Hepatocyte (in vitro differentiated cells): ENCODE measurements at regions not wholly inside any gene's neighbourhood (a gene's known extent, or its start where the extent isn't known, plus 50 kb on each side); places are given as distances from the start of the nearest gene placed in this dataset.

Source experiments
- EZH2 ChIP-seq: fragments of 200-600 bp; sonication (generic); IDR thresholded peaks from 2 replicates; pipeline ENCODE4 v1.6.1; 2016; ENCODE audit warnings: antibody characterized with exemption, mild to moderate bottlenecking, borderline replicate concordance
- EZH2phosphoT487 ChIP-seq: fragments of 200-600 bp; sonication (generic); IDR thresholded peaks from one replicate; pipeline ENCODE4 v1.6.1; 2018; ENCODE audit warnings: antibody characterized with exemption, mild to moderate bottlenecking, low read depth, moderate library complexity; ENCODE audit not compliant: unreplicated experiment, severe bottlenecking
- TF ChIP-seq, protein P1 (sequence below): fragments of 200-600 bp; sonication (generic); IDR thresholded peaks from 2 replicates; pipeline ENCODE4 v1.5.1; 2016; ENCODE audit warnings: antibody characterized with exemption, mild to moderate bottlenecking; ENCODE audit not compliant: poor library complexity

DNA sequence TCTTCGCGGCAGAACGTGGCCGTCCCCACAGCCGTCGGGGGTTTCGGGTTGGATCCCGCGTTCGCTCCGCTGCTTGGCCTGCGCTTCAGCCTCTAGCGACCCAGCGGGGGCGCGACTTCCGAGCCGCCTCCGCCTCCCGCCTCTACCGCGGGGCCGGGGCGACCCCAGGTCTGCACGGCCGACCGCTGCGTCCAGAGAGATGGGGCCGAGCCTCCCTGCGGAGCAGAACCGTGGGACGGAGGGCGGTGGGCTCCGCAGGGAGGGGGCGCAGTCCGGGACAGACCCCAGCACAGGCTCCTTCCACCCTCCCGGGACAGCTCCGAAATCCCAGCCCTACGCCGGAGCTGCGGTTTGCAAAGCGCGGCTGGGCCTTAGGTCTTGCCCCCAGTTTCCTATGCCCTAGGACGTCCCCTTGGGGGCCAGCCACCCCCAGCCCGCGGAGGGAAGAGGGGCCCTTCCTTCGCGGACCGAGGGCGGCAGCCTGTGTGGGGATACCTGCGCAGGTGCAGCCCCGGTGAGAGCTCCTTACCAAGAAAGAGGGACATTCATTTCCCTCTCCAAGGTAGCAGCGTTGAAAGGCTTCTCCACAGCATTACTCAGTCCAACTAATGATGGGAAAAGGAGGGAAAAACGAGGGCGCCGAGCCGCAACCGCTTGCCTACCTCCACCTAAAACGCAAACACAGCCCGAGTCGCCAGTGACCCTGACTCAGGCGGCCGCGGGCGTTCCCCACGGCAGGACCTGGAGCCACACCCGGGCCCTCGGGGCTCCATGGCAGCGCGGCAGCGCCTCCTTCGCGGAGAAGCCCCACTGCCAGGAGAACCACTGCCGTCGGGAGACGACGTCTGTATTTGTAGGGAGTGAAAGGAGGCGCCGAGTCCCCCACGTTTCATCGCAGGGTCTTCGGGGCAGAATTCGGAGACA, 115.7 kb downstream of the BMS1 start:
- TF ChIP-seq, protein P1, sequence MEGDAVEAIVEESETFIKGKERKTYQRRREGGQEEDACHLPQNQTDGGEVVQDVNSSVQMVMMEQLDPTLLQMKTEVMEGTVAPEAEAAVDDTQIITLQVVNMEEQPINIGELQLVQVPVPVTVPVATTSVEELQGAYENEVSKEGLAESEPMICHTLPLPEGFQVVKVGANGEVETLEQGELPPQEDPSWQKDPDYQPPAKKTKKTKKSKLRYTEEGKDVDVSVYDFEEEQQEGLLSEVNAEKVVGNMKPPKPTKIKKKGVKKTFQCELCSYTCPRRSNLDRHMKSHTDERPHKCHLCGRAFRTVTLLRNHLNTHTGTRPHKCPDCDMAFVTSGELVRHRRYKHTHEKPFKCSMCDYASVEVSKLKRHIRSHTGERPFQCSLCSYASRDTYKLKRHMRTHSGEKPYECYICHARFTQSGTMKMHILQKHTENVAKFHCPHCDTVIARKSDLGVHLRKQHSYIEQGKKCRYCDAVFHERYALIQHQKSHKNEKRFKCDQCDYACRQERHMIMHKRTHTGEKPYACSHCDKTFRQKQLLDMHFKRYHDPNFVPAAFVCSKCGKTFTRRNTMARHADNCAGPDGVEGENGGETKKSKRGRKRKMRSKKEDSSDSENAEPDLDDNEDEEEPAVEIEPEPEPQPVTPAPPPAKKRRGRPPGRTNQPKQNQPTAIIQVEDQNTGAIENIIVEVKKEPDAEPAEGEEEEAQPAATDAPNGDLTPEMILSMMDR = no peak
- TF ChIP-seq EZH2phosphoT487 (no peak), EZH2 (no peak)
